ENCODE measurements at regions not wholly inside any gene's neighbourhood (a gene's known extent, or its start where the extent isn't known, plus 50 kb on each side); places are given as distances from the start of the nearest gene placed in this dataset.
"Not testable (repeated sequence)": the region's sequence is repeated elsewhere in the genome, so short reads cannot be mapped to it uniquely, and the experiment has no call there.

GRCh38 chr5:60487885-60488442 lies 212.0 kb downstream of the DEPDC1B start:
- peak; percentile 76 for DNase-seq

- peak; percentile 80 for DNase-seq
Observed at GRCh38 chr5:60487476-60487875, 212.5 kb downstream of the DEPDC1B start.

GRCh38 chr5:60485361-60485760 lies 214.6 kb downstream of the DEPDC1B start:
- no peak for DNase-seq

- DNase-seq, result no peak
Observed at GRCh38 chr5:60483050-60483449, 216.9 kb downstream of the DEPDC1B start.

GRCh38 chr5:60482301-60482700 lies 217.7 kb downstream of the DEPDC1B start:
- no peak for DNase-seq

GRCh38 chr5:60479542-60479941 lies 220.4 kb downstream of the DEPDC1B start:
- DNase-seq, result no peak

- DNase-seq, result no peak
Observed at GRCh38 chr5:60477849-60478248, 222.1 kb downstream of the DEPDC1B start.

GRCh38 chr5:60473654-60474053 lies 226.3 kb downstream of the DEPDC1B start:
- DNase-seq, result no peak

- not testable (repeated sequence) for DNase-seq
Observed at GRCh38 chr5:60473027-60473426, 226.9 kb downstream of the DEPDC1B start.

- no peak for DNase-seq
Observed at GRCh38 chr5:60470881-60471280, 229.1 kb downstream of the DEPDC1B start.

GRCh38 chr5:60469286-60469685 lies 230.7 kb downstream of the DEPDC1B start:
- no peak for DNase-seq

- DNase-seq, result no peak
Observed at GRCh38 chr5:60463179-60463868, 236.6 kb downstream of the DEPDC1B start.

GRCh38 chr5:60458666-60459065 lies 241.3 kb downstream of the DEPDC1B start:
- DNase-seq, result no peak

- no peak for DNase-seq
Observed at GRCh38 chr5:60457233-60457632, 242.7 kb downstream of the DEPDC1B start.

GRCh38 chr5:60455589-60455988 lies 244.4 kb downstream of the DEPDC1B start:
- DNase-seq, result no peak

- not testable (repeated sequence) for DNase-seq
Observed at GRCh38 chr5:60454277-60454676, 245.7 kb downstream of the DEPDC1B start.

- peak; percentile 87 for DNase-seq
Observed at GRCh38 chr5:60453186-60453976, 246.6 kb downstream of the DEPDC1B start.

GRCh38 chr5:60448600-60448999 lies 251.4 kb downstream of the DEPDC1B start:
- no peak for DNase-seq

- peak; percentile 11 for DNase-seq
Observed at GRCh38 chr5:60447488-60447920, 252.5 kb downstream of the DEPDC1B start.

- no peak for DNase-seq
Observed at GRCh38 chr5:60446917-60447316, 253.0 kb downstream of the DEPDC1B start.

GRCh38 chr5:60445921-60446320 lies 254.0 kb downstream of the DEPDC1B start:
- no peak for DNase-seq

- no peak for DNase-seq
Observed at GRCh38 chr5:60445427-60445826, 254.5 kb downstream of the DEPDC1B start.

- DNase-seq, result no peak
Observed at GRCh38 chr5:60444661-60445360, 255.2 kb downstream of the DEPDC1B start.

Data from DMS79 treated with DMSO at 0.1 percent for 48 hours (cell line).